WERI-Rb-1 (cell line): ENCODE measurements at regions not wholly inside any gene's neighbourhood (a gene's known extent, or its start where the extent isn't known, plus 50 kb on each side); places are given as distances from the start of the nearest gene placed in this dataset.

ENCODE experiments used
- DNase-seq: peaks from one replicate; pipeline ENCODE4 v3.0.0-alpha.2; 2020
- H3K27ac ChIP-seq: fragments of 250-450 bp; sonication (Bioruptor Pico); 2 replicates; pipeline ENCODE4 v1.5.1; 2020; ENCODE audit warnings: mild to moderate bottlenecking, moderate library complexity
- H3K27me3 ChIP-seq: fragments of 250-450 bp; sonication (Bioruptor Pico); 2 replicates; pipeline ENCODE4 v1.5.1; 2021; ENCODE audit warnings: mild to moderate bottlenecking, low read depth, moderate library complexity; ENCODE audit not compliant: insufficient read depth, severe bottlenecking
- H3K36me3 ChIP-seq: fragments of 250-450 bp; sonication (Bioruptor Pico); 2 replicates; pipeline ENCODE4 v1.5.1; 2020; ENCODE audit warnings: mild to moderate bottlenecking, moderate library complexity
- H3K4me3 ChIP-seq: 2 replicates; pipeline ENCODE4 v1.5.1; 2011; ENCODE audit warnings: low read depth, mild to moderate bottlenecking, control low read depth, low read length
- H3K9me3 ChIP-seq: fragments of 250-450 bp; sonication (Bioruptor Pico); 2 replicates; pipeline ENCODE4 v1.5.1; 2021; ENCODE audit warnings: mild to moderate bottlenecking, moderate library complexity; ENCODE audit not compliant: severe bottlenecking
- CTCF ChIP-seq: IDR thresholded peaks from 2 replicates; pipeline ENCODE4 v1.5.1; 2011; ENCODE audit warnings: low read depth, mild to moderate bottlenecking, control low read depth, inconsistent platforms, low read length

GRCh38 chr17:53166731-53167130, 656.0 kb upstream of the KIF2B start:
- H3K4me3 ChIP-seq: no peak overlapping the region
- H3K27me3 ChIP-seq: no peaks in the 10 kb centered on the region
- DNase-seq: no peak
- H3K36me3 ChIP-seq: no peaks in the 10 kb centered on the region
- no peak overlapping the region for H3K27ac ChIP-seq
- no peak for TF ChIP-seq CTCF
- H3K9me3 ChIP-seq: no peaks in the 10 kb centered on the region

- peak; percentile 24 for DNase-seq
- TF ChIP-seq CTCF: peak; percentile 45
- Histone ChIP-seq H3K27me3 (no peaks in the 10 kb centered on the region), H3K36me3 (no peaks in the 10 kb centered on the region), H3K4me3 (no peak overlapping the region), H3K9me3 (no peaks in the 10 kb centered on the region), H3K27ac (no peak overlapping the region)
These were observed 672.5 kb upstream of the KIF2B start for GRCh38 chr17:53150101-53150698.

GRCh38 chr17:53149316-53149715, 673.4 kb upstream of the KIF2B start:
- no peaks in the 10 kb centered on the region for H3K9me3 ChIP-seq
- no peaks in the 10 kb centered on the region for H3K36me3 ChIP-seq
- H3K27ac ChIP-seq: no peak overlapping the region
- no peaks in the 10 kb centered on the region for H3K27me3 ChIP-seq
- no peak for DNase-seq
- H3K4me3 ChIP-seq: no peak overlapping the region
- TF ChIP-seq CTCF: no peak

GRCh38 chr17:53148058-53148457, 674.7 kb upstream of the KIF2B start:
- H3K36me3 ChIP-seq: no peaks in the 10 kb centered on the region
- H3K4me3 ChIP-seq: no peak overlapping the region
- no peak for DNase-seq
- no peak for TF ChIP-seq CTCF
- no peaks in the 10 kb centered on the region for H3K27me3 ChIP-seq
- no peaks in the 10 kb centered on the region for H3K9me3 ChIP-seq
- no peak overlapping the region for H3K27ac ChIP-seq

- Histone ChIP-seq H3K27ac (no peak overlapping the region), H3K9me3 (no peaks in the 10 kb centered on the region), H3K4me3 (no peak overlapping the region), H3K36me3 (no peaks in the 10 kb centered on the region), H3K27me3 (no peaks in the 10 kb centered on the region)
- no peak for TF ChIP-seq CTCF
- no peak for DNase-seq
These were observed 679.8 kb upstream of the KIF2B start for GRCh38 chr17:53142890-53143289.

- Histone ChIP-seq H3K4me3 (no peak overlapping the region), H3K27ac (no peak overlapping the region), H3K36me3 (no peaks in the 10 kb centered on the region), H3K9me3 (no peaks in the 10 kb centered on the region), H3K27me3 (no peaks in the 10 kb centered on the region)
- no peak for TF ChIP-seq CTCF
- peak; percentile 24 for DNase-seq
These were observed 681.0 kb upstream of the KIF2B start for GRCh38 chr17:53141731-53142130.
